Sciatic nerve (tissue), 2 donors: ENCODE measurements at regions not wholly inside any gene's neighbourhood (a gene's known extent, or its start where the extent isn't known, plus 50 kb on each side); places are given as distances from the start of the nearest gene placed in this dataset.

Experiments used
- ATAC-seq: fragments of 200-7000 bp; cut with Tn5 transposase; one replicate; pipeline ENCODE4 v1.9.1; 2020; ENCODE audit warnings: mild to moderate bottlenecking, moderate library complexity
- DNase-seq: peaks from one replicate; pipeline ENCODE4 v3.0.0-alpha.2; 2020; ENCODE audit warnings: low spot score
- intact Hi-C: fragments of 100-400 bp; cut with DNase I; formaldehyde crosslinking; loops from one replicate; pipeline ENCODE4 v1.14.2; 2022
- donor health status: DM: no; HTN: no; CAD: no.
- donor health status: DM: no; HTN: no; CAD: no.

- DNase-seq, result no peak
- intact Hi-C loops, result no loop called here
- no peak for ATAC-seq
These were observed 481.6 kb upstream of the ACVR2A start for GRCh38 chr2:147363181-147363580.

GRCh38 chr2:147358375-147358774 is 486.5 kb upstream of the ACVR2A start:
- ATAC-seq (peak; percentile 52), DNase-seq (no peak)
- intact Hi-C loops, result no loop called here

DNA sequence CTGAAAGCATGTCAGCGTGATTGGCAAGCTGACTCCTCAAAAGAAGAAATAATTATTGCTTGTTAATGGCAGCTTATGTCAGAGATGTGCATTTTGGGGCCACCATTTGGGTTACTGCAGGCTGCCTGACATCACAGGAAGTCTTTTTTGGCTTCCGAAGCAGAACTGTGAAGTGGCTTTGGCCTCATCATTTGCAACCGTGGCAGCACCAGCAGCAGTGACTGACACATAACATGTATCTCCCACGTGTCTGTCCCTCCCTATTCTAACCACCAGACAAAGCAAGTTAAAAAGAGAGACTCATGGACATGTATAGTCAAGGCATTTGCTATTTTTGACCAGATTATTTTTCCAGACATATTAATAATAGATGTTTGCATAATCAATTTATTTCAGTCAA is 488.7 kb upstream of the ACVR2A start:
- intact Hi-C loops, result no loop called here
- no peak for ATAC-seq
- DNase-seq, result no peak

GRCh38 chr2:147355706-147356105 is 489.1 kb upstream of the ACVR2A start:
- intact Hi-C loops, result no loop called here
- DNase-seq (no peak), ATAC-seq (no peak)

- intact Hi-C loops, result no loop called here
- DNase-seq (no peak), ATAC-seq (no peak)
These were observed 491.8 kb upstream of the ACVR2A start for GRCh38 chr2:147353072-147353381.

- ATAC-seq (no peak), DNase-seq (no peak)
- intact Hi-C loops, result no loop called here
These were observed 492.4 kb upstream of the ACVR2A start for GRCh38 chr2:147352264-147353071.

DNA sequence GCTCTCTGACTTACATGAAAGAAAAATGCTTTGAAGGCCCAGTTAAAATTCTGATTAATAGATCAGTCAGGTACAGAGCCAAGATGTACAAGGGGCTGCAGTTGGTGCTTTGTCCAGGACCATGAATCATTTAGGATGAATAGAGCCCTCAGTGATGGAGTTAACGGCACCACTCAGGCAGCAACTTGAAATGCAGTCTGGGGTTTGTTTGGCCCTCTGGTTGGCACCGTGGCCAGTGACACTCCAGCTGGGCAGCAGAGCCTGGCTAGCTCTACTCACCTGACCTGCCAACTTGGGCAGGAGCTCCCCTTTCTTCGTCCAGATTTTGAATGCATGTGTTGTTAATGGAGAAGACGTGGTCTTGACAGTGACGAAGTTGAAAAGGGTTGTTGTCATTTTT is 493.0 kb upstream of the ACVR2A start:
- DNase-seq (no peak), ATAC-seq (no peak)
- intact Hi-C loops, result no loop called here

- DNase-seq (no peak), ATAC-seq (no peak)
- intact Hi-C loops, result no loop called here
These were observed 495.8 kb upstream of the ACVR2A start for GRCh38 chr2:147348931-147349555.

GRCh38 chr2:147346142-147346541 is 498.7 kb upstream of the ACVR2A start:
- ATAC-seq (no peak), DNase-seq (no peak)
- intact Hi-C loops, result no loop called here

DNA sequence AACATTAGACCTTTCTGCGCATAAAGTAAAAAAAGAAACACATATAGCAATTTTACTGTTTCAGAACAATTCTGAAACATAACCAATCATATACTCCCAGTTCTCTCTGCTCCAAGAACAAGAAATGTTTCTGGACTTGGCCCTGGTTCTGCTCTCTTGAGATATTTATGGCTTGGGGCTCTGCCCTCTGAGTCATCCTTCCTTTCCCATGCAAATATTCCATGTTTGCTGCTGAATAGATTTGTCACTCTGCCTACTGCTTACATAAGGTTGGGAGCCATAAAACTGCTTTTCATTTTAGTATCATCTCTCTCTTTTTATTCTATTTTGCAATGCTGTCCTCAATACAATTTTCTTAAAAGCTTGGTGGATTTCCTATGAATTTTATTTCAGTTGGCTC is 499.6 kb upstream of the ACVR2A start:
- intact Hi-C loops, result no loop called here
- ATAC-seq (no peak), DNase-seq (no peak)

- intact Hi-C loops, result no loop called here
- no peak for DNase-seq
- no peak for ATAC-seq
These were observed 502.5 kb upstream of the ACVR2A start for GRCh38 chr2:147342329-147342728.

GRCh38 chr2:147331790-147332419 is 512.9 kb upstream of the ACVR2A start:
- ATAC-seq, result no peak
- intact Hi-C loops, result no loop called here
- no peak for DNase-seq

GRCh38 chr2:147330925-147331324 is 513.9 kb upstream of the ACVR2A start:
- DNase-seq (no peak), ATAC-seq (no peak)
- intact Hi-C loops, result no loop called here

GRCh38 chr2:147327613-147328012 is 517.2 kb upstream of the ACVR2A start:
- intact Hi-C loops, result no loop called here
- ATAC-seq (no peak), DNase-seq (no peak)

- ATAC-seq (no peak), DNase-seq (no peak)
- intact Hi-C loops, result no loop called here
These were observed 518.8 kb upstream of the ACVR2A start for GRCh38 chr2:147325990-147326389.

DNA sequence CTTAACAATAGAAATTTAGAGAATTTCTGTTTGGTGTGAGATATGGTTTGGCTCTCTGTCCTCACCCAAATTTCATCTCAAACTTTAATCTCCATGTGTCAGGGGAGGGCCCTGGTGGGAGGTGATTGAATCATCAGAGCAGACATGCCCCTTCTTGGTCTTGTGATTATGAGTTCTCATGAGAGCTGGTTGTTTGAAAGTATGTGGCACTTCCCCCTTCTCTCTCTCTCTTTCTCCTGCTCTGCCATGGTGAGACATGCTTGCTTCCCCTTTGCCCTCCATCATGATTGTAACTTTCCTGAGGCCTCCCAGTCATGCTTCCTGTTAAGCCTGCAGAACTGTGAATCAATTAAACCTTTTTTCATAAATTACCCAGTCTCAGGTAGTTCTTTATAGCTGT is 524.7 kb upstream of the ACVR2A start:
- intact Hi-C loops, result no loop called here
- DNase-seq, result no peak
- ATAC-seq, result no peak

- intact Hi-C loops, result no loop called here
- ATAC-seq (no peak), DNase-seq (no peak)
These were observed 533.8 kb upstream of the ACVR2A start for GRCh38 chr2:147311058-147311430.

- intact Hi-C loops, result no loop called here
- no peak for DNase-seq
- ATAC-seq, result no peak
These were observed 534.3 kb upstream of the ACVR2A start for GRCh38 chr2:147310335-147311057.

- intact Hi-C loops, result no loop called here
- no peak for DNase-seq
These were observed 547.0 kb upstream of the ACVR2A start for GRCh38 chr2:147297820-147298219.

GRCh38 chr2:147294825-147295392 is 549.9 kb upstream of the ACVR2A start:
- no peak for DNase-seq
- intact Hi-C loops, result no loop called here

More at GRCh38 chr2:147297820-147298219, 547.0 kb upstream of the ACVR2A start:
- no peak for ATAC-seq

More at GRCh38 chr2:147294825-147295392, 549.9 kb upstream of the ACVR2A start:
- no peak for ATAC-seq
